Mesendoderm (in vitro differentiated cells): ENCODE measurements at regions not wholly inside any gene's neighbourhood (a gene's known extent, or its start where the extent isn't known, plus 50 kb on each side); places are given as distances from the start of the nearest gene placed in this dataset.

ENCODE experiments used
- DNase-seq: peaks from one replicate; pipeline ENCODE4 v3.0.0; 2013
- H2AK5ac ChIP-seq: 2 replicates; pipeline ENCODE4 v1.6.1; 2013; ENCODE audit warnings: low read length, inconsistent platforms
- H2BK120ac ChIP-seq: 2 replicates; pipeline ENCODE4 v1.6.1; 2013; ENCODE audit warnings: low read depth, mild to moderate bottlenecking, low read length, moderate library complexity, mixed read lengths
- H2BK15ac ChIP-seq: replicated peaks from 2 replicates; pipeline ENCODE4 v1.6.1; 2013; ENCODE audit warnings: low read depth, mild to moderate bottlenecking, moderate library complexity
- H2BK5ac ChIP-seq: 2 replicates; pipeline ENCODE4 v1.6.1; 2013; ENCODE audit warnings: low read length, inconsistent platforms
- H3K18ac ChIP-seq: 2 replicates; pipeline ENCODE4 v1.6.1; 2013; ENCODE audit warnings: mild to moderate bottlenecking, low read length, mixed read lengths
- H3K23ac ChIP-seq: one replicate; pipeline ENCODE4 v1.6.1; 2013; ENCODE audit warnings: low read length
- H3K27ac ChIP-seq: 2 replicates; pipeline ENCODE4 v1.5.1; 2013; ENCODE audit warnings: low read depth, mild to moderate bottlenecking, inconsistent platforms, low read length, moderate library complexity
- H3K27me3 ChIP-seq: 2 replicates; pipeline ENCODE4 v1.6.1; 2013; ENCODE audit warnings: low read length, control low read depth, mild to moderate bottlenecking, inconsistent platforms; ENCODE audit not compliant: insufficient read depth, poor library complexity
- H3K36me3 ChIP-seq: 2 replicates; pipeline ENCODE4 v1.6.1; 2013; ENCODE audit warnings: low read length, inconsistent platforms; ENCODE audit not compliant: control insufficient read depth, insufficient read depth
- H3K4ac ChIP-seq: one replicate; pipeline ENCODE4 v1.6.1; 2013; ENCODE audit warnings: low read depth, mild to moderate bottlenecking, low read length, moderate library complexity
- H3K4me1 ChIP-seq: 2 replicates; pipeline ENCODE4 v1.6.1; 2013; ENCODE audit warnings: low read depth, low read length, inconsistent platforms; ENCODE audit not compliant: control insufficient read depth
- H3K4me2 ChIP-seq: 2 replicates; pipeline ENCODE4 v1.6.1; 2013; ENCODE audit warnings: low read length
- H3K4me3 ChIP-seq: 2 replicates; pipeline ENCODE4 v1.5.1; 2013; ENCODE audit warnings: mild to moderate bottlenecking, low read length
- H3K56ac ChIP-seq: one replicate; pipeline ENCODE4 v1.6.1; 2013; ENCODE audit warnings: low read length
- H3K79me1 ChIP-seq: 2 replicates; pipeline ENCODE4 v1.6.1; 2013; ENCODE audit warnings: low read length, inconsistent platforms
- H3K79me2 ChIP-seq: 2 replicates; pipeline ENCODE4 v1.6.1; 2013; ENCODE audit warnings: mild to moderate bottlenecking, low read length; ENCODE audit not compliant: control insufficient read depth, insufficient read depth
- H3K9ac ChIP-seq: 2 replicates; pipeline ENCODE4 v1.6.1; 2013; ENCODE audit warnings: low read length, inconsistent platforms
- H4K5ac ChIP-seq: one replicate; pipeline ENCODE4 v1.6.1; 2013; ENCODE audit warnings: low read length
- H4K8ac ChIP-seq: one replicate; pipeline ENCODE4 v1.6.1; 2013; ENCODE audit warnings: low read depth, mild to moderate bottlenecking, control low read depth, low read length, moderate library complexity
- WGBS: extraction: QIAGEN DNeasy Blood & Tissue Kit; methylation state at CpG from one replicate; pipeline ENCODE4 v1.1.7; 2013; ENCODE audit warnings: low lambda C conversion rate, missing lambda C conversion rate; ENCODE audit not compliant: insufficient coverage; ENCODE audit errors: extremely low coverage; 5-methylcytosine and 5-hydroxymethylcytosine counted together

GRCh38 chr21:43281661-43282357 lies 113.0 kb downstream of the CRYAA start:
- no peak overlapping the region for H2AK5ac ChIP-seq
- no peaks in the 10 kb centered on the region for H3K79me2 ChIP-seq
- H3K79me1 ChIP-seq: no peaks in the 10 kb centered on the region
- H3K4me2 ChIP-seq: no peak overlapping the region
- H3K9ac ChIP-seq: no peak overlapping the region
- no peak overlapping the region for H3K27ac ChIP-seq
- no peak overlapping the region for H4K5ac ChIP-seq
- H4K8ac ChIP-seq: no peak overlapping the region
- no CpG with 5 or more reads among the region's 12 CpGs for WGBS
- H3K56ac ChIP-seq: no peak overlapping the region
- no peak overlapping the region for H2BK15ac ChIP-seq
- no peak overlapping the region for H3K23ac ChIP-seq
- no peaks in the 10 kb centered on the region for H3K36me3 ChIP-seq
- no peak overlapping the region for H2BK120ac ChIP-seq
- no peak for DNase-seq
- no peak overlapping the region for H3K4ac ChIP-seq
- H3K27me3 ChIP-seq: no peaks in the 10 kb centered on the region
- H3K18ac ChIP-seq: no peak overlapping the region
- no peaks in the 10 kb centered on the region for H3K4me1 ChIP-seq
- H3K4me3 ChIP-seq: no peak overlapping the region
- no peak overlapping the region for H2BK5ac ChIP-seq

GRCh38 chr21:43280949-43281633 lies 112.3 kb downstream of the CRYAA start:
- no peak for DNase-seq
- Histone ChIP-seq H3K4me3 (no peak overlapping the region), H3K79me1 (no peaks in the 10 kb centered on the region), H4K5ac (no peak overlapping the region), H2BK120ac (no peak overlapping the region), H3K4me1 (no peaks in the 10 kb centered on the region), H2BK15ac (no peak overlapping the region), H3K27ac (no peak overlapping the region), H3K4me2 (no peak overlapping the region), H3K36me3 (no peaks in the 10 kb centered on the region), H3K56ac (no peak overlapping the region), H3K79me2 (no peaks in the 10 kb centered on the region), H3K23ac (no peak overlapping the region), H3K18ac (no peak overlapping the region), H2AK5ac (no peak overlapping the region), H2BK5ac (no peak overlapping the region), H3K27me3 (no peaks in the 10 kb centered on the region), H3K9ac (no peak overlapping the region), H3K4ac (no peak overlapping the region), H4K8ac (no peak overlapping the region)
- WGBS: no CpG with 5 or more reads among the region's 17 CpGs

GRCh38 chr21:43279578-43279894 lies 110.7 kb downstream of the CRYAA start:
- Histone ChIP-seq H2AK5ac (no peak overlapping the region), H2BK15ac (no peak overlapping the region), H3K79me1 (no peaks in the 10 kb centered on the region), H3K27me3 (no peaks in the 10 kb centered on the region), H2BK120ac (no peak overlapping the region), H3K4me2 (no peak overlapping the region), H3K18ac (no peak overlapping the region), H3K56ac (no peak overlapping the region), H2BK5ac (no peak overlapping the region), H3K27ac (no peak overlapping the region), H4K5ac (no peak overlapping the region), H3K4me3 (no peak overlapping the region), H3K4ac (no peak overlapping the region), H3K36me3 (no peaks in the 10 kb centered on the region), H3K23ac (no peak overlapping the region), H3K79me2 (no peaks in the 10 kb centered on the region), H3K9ac (no peak overlapping the region), H4K8ac (no peak overlapping the region), H3K4me1 (no peaks in the 10 kb centered on the region)
- WGBS: no CpG with 5 or more reads among the region's 11 CpGs
- no peak for DNase-seq

GRCh38 chr21:43278766-43279577 lies 110.2 kb downstream of the CRYAA start:
- no peaks in the 10 kb centered on the region for H3K79me2 ChIP-seq
- DNase-seq: no peak
- no peak overlapping the region for H3K9ac ChIP-seq
- no peaks in the 10 kb centered on the region for H3K27me3 ChIP-seq
- H3K79me1 ChIP-seq: no peaks in the 10 kb centered on the region
- H3K4me3 ChIP-seq: no peak overlapping the region
- H3K4me2 ChIP-seq: no peak overlapping the region
- no peak overlapping the region for H4K8ac ChIP-seq
- H3K23ac ChIP-seq: no peak overlapping the region
- no peak overlapping the region for H2BK15ac ChIP-seq
- no peak overlapping the region for H3K4ac ChIP-seq
- no peak overlapping the region for H3K18ac ChIP-seq
- no peak overlapping the region for H2BK5ac ChIP-seq
- no peaks in the 10 kb centered on the region for H3K4me1 ChIP-seq
- no peak overlapping the region for H3K56ac ChIP-seq
- H3K36me3 ChIP-seq: no peaks in the 10 kb centered on the region
- H3K27ac ChIP-seq: no peak overlapping the region
- H4K5ac ChIP-seq: no peak overlapping the region
- H2BK120ac ChIP-seq: no peak overlapping the region
- WGBS: no CpG with 5 or more reads among the region's 32 CpGs
- no peak overlapping the region for H2AK5ac ChIP-seq

- Histone ChIP-seq H4K5ac (no peak overlapping the region), H3K27me3 (no peaks in the 10 kb centered on the region), H3K4ac (no peak overlapping the region), H3K4me1 (no peaks in the 10 kb centered on the region), H3K4me2 (no peak overlapping the region), H3K79me2 (no peaks in the 10 kb centered on the region), H3K18ac (no peak overlapping the region), H3K79me1 (no peaks in the 10 kb centered on the region), H2BK5ac (no peak overlapping the region), H3K27ac (no peak overlapping the region), H3K4me3 (no peak overlapping the region), H2BK120ac (no peak overlapping the region), H2AK5ac (no peak overlapping the region), H3K36me3 (no peaks in the 10 kb centered on the region), H3K56ac (no peak overlapping the region), H3K9ac (no peak overlapping the region), H2BK15ac (no peak overlapping the region), H3K23ac (no peak overlapping the region), H4K8ac (no peak overlapping the region)
- DNase-seq: no peak
- no CpG with 5 or more reads among the region's 12 CpGs for WGBS
These were observed 109.6 kb downstream of the CRYAA start for GRCh38 chr21:43278359-43278758.
